Mucosa of descending colon (tissue), 3 donors: ENCODE measurements at regions not wholly inside any gene's neighbourhood (a gene's known extent, or its start where the extent isn't known, plus 50 kb on each side); places are given as distances from the start of the nearest gene placed in this dataset.

ENCODE experiments used
- ATAC-seq: fragments of 200-7000 bp; cut with Tn5 transposase; one replicate; pipeline ENCODE4 v1.9.1; 2020; ENCODE audit warnings: mild to moderate bottlenecking, moderate library complexity
- DNase-seq, 3 donors: peaks; one replicate each; pipeline ENCODE4 v3.0.0-alpha.2; 2020
- H3K36me3 ChIP-seq: fragments of 200-600 bp; one replicate; pipeline ENCODE4 v1.8.0; 2021; ENCODE audit warnings: low read depth, mild to moderate bottlenecking
- H3K4me1 ChIP-seq: fragments of 200-600 bp; one replicate; pipeline ENCODE4 v1.8.0; 2021; ENCODE audit warnings: low read depth, mild to moderate bottlenecking
- H3K4me3 ChIP-seq: fragments of 200-600 bp; one replicate; pipeline ENCODE4 v1.8.0; 2021; ENCODE audit warnings: mild to moderate bottlenecking
- H3K9me3 ChIP-seq: fragments of 200-600 bp; one replicate; pipeline ENCODE4 v1.8.0; 2021; ENCODE audit warnings: mild to moderate bottlenecking
- CTCF ChIP-seq: fragments of 200-600 bp; IDR thresholded peaks from one replicate; pipeline ENCODE4 v1.8.0; 2022; ENCODE audit warnings: antibody characterized with exemption, mild to moderate bottlenecking
- intact Hi-C, 2 donors: fragments of 100-400 bp; cut with DNase I in 1 of 2; cut with micrococcal nuclease in 1 of 2; formaldehyde crosslinking; loops; one replicate each; pipeline versions ENCODE4 v1.11.0 to v1.11.1; 2022; cut with DNase I, micrococcal nuclease
- donor health status: DM: no; HTN: no; CAD: no; lungs with moderate emphysema.
- donor health status: DM: no; HTN: no; CAD: no.
- donor health status: DM: no; HTN: yes; CAD: no.

DNA sequence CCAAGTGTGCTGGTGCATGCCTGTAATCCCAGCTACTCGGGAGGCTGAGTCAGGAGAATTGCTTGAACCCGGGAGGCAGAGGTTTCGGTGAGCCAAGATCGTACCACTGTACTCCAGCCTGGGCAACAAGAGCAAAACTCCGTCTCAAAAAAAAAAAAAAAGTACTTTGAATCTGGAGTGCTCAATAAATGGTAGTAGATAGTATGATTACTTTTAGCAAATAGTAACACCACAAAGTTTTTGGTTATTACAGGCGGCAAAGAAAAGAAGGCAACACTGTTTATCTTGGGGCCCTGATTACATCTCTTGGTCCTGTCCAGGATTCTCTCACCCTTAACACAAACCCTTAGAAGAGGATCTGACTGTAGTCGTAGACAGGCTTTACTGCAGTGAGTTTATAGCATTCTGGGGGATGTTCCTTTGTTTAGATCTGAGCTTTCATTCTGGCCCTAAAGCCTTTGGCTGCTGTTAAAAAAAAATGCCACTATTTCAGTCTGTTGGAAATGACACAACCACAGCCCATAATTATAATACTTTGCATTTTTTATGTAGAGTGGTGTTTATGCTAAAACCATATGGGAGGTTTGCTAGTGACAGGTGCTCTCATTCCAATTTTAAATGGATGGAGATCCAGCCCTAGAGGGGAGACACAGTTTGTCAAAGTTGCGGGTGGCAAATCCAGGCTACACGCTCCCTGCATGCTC lies 79.7 kb upstream of the SLC2A1 start:
- Histone ChIP-seq H3K4me3 (no peak overlapping the region), H3K36me3 (no peaks in the 10 kb centered on the region), H3K9me3 (no peaks in the 10 kb centered on the region), H3K4me1 (no peaks in the 10 kb centered on the region)
- intact Hi-C loops: no loop called here
- no peak for TF ChIP-seq CTCF
- ATAC-seq (no peak), DNase-seq (no peak)

DNA sequence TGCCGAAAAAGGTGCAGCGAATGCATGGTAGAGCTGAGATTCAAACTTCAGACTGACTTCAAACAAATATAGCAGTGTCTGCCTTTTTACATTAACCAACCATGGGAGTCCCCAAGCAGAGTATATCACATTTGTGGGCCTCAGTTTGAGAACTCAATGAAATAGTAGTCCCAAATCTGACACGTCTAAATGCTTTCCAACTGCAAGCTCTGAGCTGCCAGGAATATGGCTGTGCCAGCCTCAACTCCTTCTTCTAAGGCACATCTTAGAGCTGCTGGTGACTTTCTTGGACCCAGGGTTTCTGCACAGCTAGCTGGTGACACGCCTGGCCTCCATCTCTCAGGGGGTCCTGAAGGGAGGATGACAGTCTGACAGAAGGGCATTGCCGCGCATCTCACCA lies 78.8 kb upstream of the SLC2A1 start:
- Histone ChIP-seq H3K4me1 (no peaks in the 10 kb centered on the region), H3K4me3 (no peak overlapping the region), H3K36me3 (no peaks in the 10 kb centered on the region), H3K9me3 (no peaks in the 10 kb centered on the region)
- intact Hi-C loops: no loop called here
- no peak for ATAC-seq
- no peak for TF ChIP-seq CTCF
- DNase-seq: no peak

DNA sequence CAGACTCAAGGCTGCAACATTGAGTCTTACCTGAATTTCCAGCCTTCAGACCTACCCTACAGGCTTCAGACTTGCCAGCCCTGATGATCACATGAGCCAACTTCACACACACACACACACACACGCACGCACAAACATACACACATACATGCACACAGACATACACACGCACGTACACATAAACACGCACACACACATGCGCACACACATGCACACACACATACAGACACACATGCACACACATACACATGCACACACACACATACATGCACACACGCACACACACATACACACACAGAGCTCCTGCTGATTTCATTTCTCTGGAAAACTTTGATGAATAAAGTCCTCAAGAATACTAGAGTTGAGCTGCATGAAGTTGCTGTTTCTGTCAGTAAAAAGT lies 78.3 kb upstream of the SLC2A1 start:
- Histone ChIP-seq H3K4me1 (no peaks in the 10 kb centered on the region), H3K4me3 (no peak overlapping the region), H3K36me3 (no peaks in the 10 kb centered on the region), H3K9me3 (no peaks in the 10 kb centered on the region)
- TF ChIP-seq CTCF: no peak
- intact Hi-C loops: no loop called here
- DNase-seq (no peak), ATAC-seq (no peak)

DNA sequence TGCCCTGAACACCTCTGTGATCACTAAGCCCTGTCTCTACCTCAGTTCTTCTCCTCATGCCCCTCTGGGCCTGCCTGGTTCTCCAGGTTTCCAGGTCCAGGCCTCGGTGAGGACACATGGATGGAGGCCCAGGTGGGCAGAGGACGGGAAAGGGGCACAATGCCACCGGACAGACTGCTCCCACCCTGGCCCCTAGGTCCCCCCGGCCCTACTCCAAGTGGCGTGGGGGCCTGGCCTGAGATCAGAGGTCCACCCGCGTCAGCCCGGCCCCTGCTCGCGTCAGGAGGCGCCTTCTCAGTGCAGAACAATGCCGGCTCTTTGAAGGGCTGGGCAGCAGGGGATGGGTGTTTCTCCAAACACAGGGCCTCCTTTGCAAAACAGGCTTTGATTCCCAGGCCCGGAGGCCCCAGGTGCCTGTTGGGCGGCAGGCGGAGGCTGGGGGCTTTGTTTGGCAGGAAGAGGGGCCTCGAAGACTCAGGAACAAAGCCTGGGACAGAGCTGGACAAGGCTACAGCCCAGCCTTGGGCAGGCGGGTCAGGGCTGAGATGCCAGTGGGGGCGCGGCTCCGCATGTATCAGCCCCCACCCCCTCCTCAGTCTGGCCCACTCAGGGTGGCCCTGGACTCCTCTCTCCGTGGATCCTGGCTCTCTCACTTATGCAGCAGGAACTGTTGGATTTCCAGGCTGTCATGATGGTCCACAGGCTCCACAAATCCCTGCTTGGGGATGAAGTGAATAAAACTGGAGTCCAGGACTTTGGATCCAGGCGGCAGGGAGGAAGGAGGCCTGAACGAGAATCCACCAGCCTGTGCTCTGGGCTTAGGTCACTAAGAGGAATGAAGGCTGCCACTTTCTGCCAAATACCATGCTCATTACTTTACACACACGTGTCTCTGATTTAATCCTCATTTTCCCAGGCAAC lies 77.4 kb upstream of the SLC2A1 start:
- TF ChIP-seq CTCF: no peak
- Histone ChIP-seq H3K4me1 (no peaks in the 10 kb centered on the region), H3K36me3 (no peaks in the 10 kb centered on the region), H3K4me3 (no peak overlapping the region), H3K9me3 (no peaks in the 10 kb centered on the region)
- intact Hi-C loops: no loop called here
- DNase-seq (no peak), ATAC-seq (no peak)

DNA sequence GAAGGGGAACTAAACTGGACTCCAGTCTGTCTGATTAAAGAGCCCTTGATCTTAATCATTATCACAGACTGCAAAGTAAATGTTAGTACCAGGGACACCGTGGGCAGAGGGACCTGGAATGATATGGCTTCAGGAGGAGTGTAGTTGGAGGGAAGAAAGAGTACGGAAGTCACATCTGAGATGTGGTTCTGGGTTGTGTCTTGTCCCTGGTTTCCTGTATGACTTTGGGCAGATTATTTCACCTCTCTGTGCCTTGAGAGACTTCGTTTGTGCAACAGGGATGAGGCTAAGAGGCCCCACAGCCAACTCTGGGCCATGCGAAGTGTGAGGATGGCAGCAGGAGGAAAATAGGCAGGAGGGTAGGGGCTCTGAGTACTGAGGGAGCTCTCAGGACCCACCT lies 76.1 kb upstream of the SLC2A1 start:
- Histone ChIP-seq H3K9me3 (no peaks in the 10 kb centered on the region), H3K4me1 (no peaks in the 10 kb centered on the region), H3K4me3 (no peak overlapping the region), H3K36me3 (no peaks in the 10 kb centered on the region)
- intact Hi-C loops: no loop called here
- DNase-seq (no peak), ATAC-seq (peak; percentile 11)
- TF ChIP-seq CTCF: no peak
